ENCODE measurements at regions not wholly inside any gene's neighbourhood (a gene's known extent, or its start where the extent isn't known, plus 50 kb on each side); places are given as distances from the start of the nearest gene placed in this dataset.

DNA sequence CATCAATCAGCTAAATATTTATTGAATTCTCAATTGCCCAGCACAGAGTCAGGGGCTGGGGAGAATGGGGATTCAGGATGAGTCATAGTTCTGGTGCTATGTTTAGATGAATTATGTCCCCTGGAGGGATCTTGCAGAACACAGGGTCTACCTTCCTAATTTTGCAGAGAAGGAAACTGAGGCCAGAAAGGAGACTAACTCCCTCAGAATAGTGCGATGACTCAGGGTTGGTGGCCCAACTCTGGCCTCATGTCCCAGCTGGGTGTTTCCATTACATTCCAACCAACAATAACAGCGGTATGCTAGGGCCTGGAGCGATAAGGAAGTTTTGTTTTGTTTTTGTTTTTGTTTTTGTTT is 270.9 kb downstream of the TLE3 start:
- H3K36me3 ChIP-seq (ENCODE audit: insufficient read depth, low read length) = no peaks in the 10 kb centered on the region
- H3K27me3 ChIP-seq (ENCODE audit: insufficient read depth, low read length, poor library complexity, severe bottlenecking) = peaks cover 3% of the 10 kb centered on the region
- no peaks in the 10 kb centered on the region for H3K4me1 ChIP-seq (ENCODE audit: insufficient read depth, low read length, poor library complexity, severe bottlenecking)
- no peak for TF ChIP-seq EZH2phosphoT487 (IDR thresholded peaks at IDR 0.05; ENCODE audit: borderline replicate concordance)
- TF ChIP-seq, protein P1, sequence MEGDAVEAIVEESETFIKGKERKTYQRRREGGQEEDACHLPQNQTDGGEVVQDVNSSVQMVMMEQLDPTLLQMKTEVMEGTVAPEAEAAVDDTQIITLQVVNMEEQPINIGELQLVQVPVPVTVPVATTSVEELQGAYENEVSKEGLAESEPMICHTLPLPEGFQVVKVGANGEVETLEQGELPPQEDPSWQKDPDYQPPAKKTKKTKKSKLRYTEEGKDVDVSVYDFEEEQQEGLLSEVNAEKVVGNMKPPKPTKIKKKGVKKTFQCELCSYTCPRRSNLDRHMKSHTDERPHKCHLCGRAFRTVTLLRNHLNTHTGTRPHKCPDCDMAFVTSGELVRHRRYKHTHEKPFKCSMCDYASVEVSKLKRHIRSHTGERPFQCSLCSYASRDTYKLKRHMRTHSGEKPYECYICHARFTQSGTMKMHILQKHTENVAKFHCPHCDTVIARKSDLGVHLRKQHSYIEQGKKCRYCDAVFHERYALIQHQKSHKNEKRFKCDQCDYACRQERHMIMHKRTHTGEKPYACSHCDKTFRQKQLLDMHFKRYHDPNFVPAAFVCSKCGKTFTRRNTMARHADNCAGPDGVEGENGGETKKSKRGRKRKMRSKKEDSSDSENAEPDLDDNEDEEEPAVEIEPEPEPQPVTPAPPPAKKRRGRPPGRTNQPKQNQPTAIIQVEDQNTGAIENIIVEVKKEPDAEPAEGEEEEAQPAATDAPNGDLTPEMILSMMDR (conservative IDR thresholded peaks at IDR 0.05; ENCODE audit: low read length) = no peak
- H3K4me3 ChIP-seq (ENCODE audit: low read length, poor library complexity, severe bottlenecking) = no peak overlapping the region
- no peak overlapping the region for H2AFZ ChIP-seq (ENCODE audit: low read length)
- no peaks in the 10 kb centered on the region for H3K9me2 ChIP-seq (replicated peaks; ENCODE audit: low read depth, low read length)
- no peak overlapping the region for H3K4me2 ChIP-seq (ENCODE audit: low read depth, low read length, poor library complexity, severe bottlenecking)
- H3K9me3 ChIP-seq (ENCODE audit: insufficient read depth, low read depth, low read length) = no peaks in the 10 kb centered on the region
- no peaks in the 10 kb centered on the region for H3F3A ChIP-seq (ENCODE audit: low read depth)
- H3K79me2 ChIP-seq (ENCODE audit: insufficient read depth, low read length) = no peaks in the 10 kb centered on the region
- no peaks in the 10 kb centered on the region for H4K20me1 ChIP-seq (ENCODE audit: insufficient read depth, low read length, poor library complexity, severe bottlenecking)
- no peak overlapping the region for H3K9ac ChIP-seq (ENCODE audit: low read depth, low read length, poor library complexity, severe bottlenecking)

DNA sequence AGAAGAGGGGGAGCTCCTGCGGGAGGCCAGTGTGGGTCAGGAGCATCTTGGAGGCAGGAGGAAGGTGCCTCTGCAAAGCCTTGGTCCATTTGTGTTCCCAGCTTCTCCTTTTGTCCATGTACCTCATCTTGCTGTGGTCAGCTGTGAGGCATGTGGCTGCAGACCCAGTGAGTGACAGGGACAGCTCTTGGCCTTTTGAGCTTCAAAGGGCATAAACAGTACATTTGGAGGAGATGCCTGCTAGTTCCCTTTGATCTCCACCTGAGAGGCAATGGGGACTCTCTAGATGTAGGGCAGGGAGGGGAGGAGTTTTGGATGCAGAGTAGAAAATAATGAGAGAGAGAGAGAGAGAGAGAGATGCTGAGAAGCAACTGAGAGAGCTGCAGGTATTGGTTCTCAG is 270.0 kb downstream of the TLE3 start:
- no peaks in the 10 kb centered on the region for H3K4me1 ChIP-seq (ENCODE audit: insufficient read depth, low read length, poor library complexity, severe bottlenecking)
- H3K9me2 ChIP-seq (replicated peaks; ENCODE audit: low read depth, low read length) = no peaks in the 10 kb centered on the region
- no peaks in the 10 kb centered on the region for H3K79me2 ChIP-seq (ENCODE audit: insufficient read depth, low read length)
- H3K27me3 ChIP-seq (ENCODE audit: insufficient read depth, low read length, poor library complexity, severe bottlenecking) = peaks cover 3% of the 10 kb centered on the region
- no peaks in the 10 kb centered on the region for H3F3A ChIP-seq (ENCODE audit: low read depth)
- no peaks in the 10 kb centered on the region for H3K36me3 ChIP-seq (ENCODE audit: insufficient read depth, low read length)
- H3K4me2 ChIP-seq (ENCODE audit: low read depth, low read length, poor library complexity, severe bottlenecking) = no peak overlapping the region
- H3K4me3 ChIP-seq (ENCODE audit: low read length, poor library complexity, severe bottlenecking) = no peak overlapping the region
- H2AFZ ChIP-seq (ENCODE audit: low read length) = no peak overlapping the region
- no peaks in the 10 kb centered on the region for H3K9me3 ChIP-seq (ENCODE audit: insufficient read depth, low read depth, low read length)
- TF ChIP-seq, protein P1 (conservative IDR thresholded peaks at IDR 0.05; ENCODE audit: low read length) = no peak
- no peak for TF ChIP-seq EZH2phosphoT487 (IDR thresholded peaks at IDR 0.05; ENCODE audit: borderline replicate concordance)
- H3K9ac ChIP-seq (ENCODE audit: low read depth, low read length, poor library complexity, severe bottlenecking) = no peak overlapping the region
- no peaks in the 10 kb centered on the region for H4K20me1 ChIP-seq (ENCODE audit: insufficient read depth, low read length, poor library complexity, severe bottlenecking)

DNA sequence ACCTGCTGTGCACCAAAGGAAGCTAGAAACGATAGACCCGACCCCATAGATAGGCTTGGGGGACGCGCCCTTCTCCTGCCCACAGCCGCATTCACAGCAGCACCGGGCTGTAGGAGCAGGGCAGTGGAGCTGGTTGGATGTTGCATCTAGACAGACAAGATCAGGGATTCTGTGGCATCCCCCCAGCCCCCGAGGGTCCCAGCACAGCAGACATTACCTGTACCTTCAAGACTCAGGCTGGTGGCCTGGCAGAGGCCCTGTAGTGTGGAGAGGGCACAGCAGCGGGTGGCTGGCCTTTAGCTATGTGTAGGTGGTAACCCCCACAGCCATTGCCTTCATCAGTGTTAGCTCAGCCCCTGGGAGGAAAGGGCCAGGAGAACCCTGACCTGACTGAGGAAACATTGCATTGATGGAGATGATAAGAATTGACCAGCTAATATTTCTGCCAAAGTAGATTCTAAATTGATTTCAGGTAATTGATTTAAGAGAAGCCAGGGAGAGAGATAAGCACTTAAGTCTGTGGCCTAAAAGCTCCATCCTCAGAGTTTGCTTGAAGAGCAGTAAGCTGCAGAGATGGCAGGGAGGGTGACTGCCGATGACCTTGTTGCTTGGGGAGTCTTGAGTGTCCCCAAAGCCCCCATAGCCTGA is 269.4 kb downstream of the TLE3 start:
- no peak overlapping the region for H3K4me2 ChIP-seq (ENCODE audit: low read depth, low read length, poor library complexity, severe bottlenecking)
- no peaks in the 10 kb centered on the region for H4K20me1 ChIP-seq (ENCODE audit: insufficient read depth, low read length, poor library complexity, severe bottlenecking)
- H3K9ac ChIP-seq (ENCODE audit: low read depth, low read length, poor library complexity, severe bottlenecking) = no peak overlapping the region
- no peaks in the 10 kb centered on the region for H3F3A ChIP-seq (ENCODE audit: low read depth)
- no peak for TF ChIP-seq EZH2phosphoT487 (IDR thresholded peaks at IDR 0.05; ENCODE audit: borderline replicate concordance)
- TF ChIP-seq, protein P1 (conservative IDR thresholded peaks at IDR 0.05; ENCODE audit: low read length) = no peak
- H3K36me3 ChIP-seq (ENCODE audit: insufficient read depth, low read length) = no peaks in the 10 kb centered on the region
- peaks cover 3% of the 10 kb centered on the region for H3K27me3 ChIP-seq (ENCODE audit: insufficient read depth, low read length, poor library complexity, severe bottlenecking)
- H3K4me3 ChIP-seq (ENCODE audit: low read length, poor library complexity, severe bottlenecking) = no peak overlapping the region
- no peak overlapping the region for H2AFZ ChIP-seq (ENCODE audit: low read length)
- H3K9me3 ChIP-seq (ENCODE audit: insufficient read depth, low read depth, low read length) = no peaks in the 10 kb centered on the region
- no peaks in the 10 kb centered on the region for H3K4me1 ChIP-seq (ENCODE audit: insufficient read depth, low read length, poor library complexity, severe bottlenecking)
- no peaks in the 10 kb centered on the region for H3K9me2 ChIP-seq (replicated peaks; ENCODE audit: low read depth, low read length)
- H3K79me2 ChIP-seq (ENCODE audit: insufficient read depth, low read length) = no peaks in the 10 kb centered on the region

Measured in Loucy (cell line).